GM10248 (cell line): ENCODE measurements at regions not wholly inside any gene's neighbourhood (a gene's known extent, or its start where the extent isn't known, plus 50 kb on each side); places are given as distances from the start of the nearest gene placed in this dataset.
A peak's percentile ranks its signal among the peaks of the same experiment; 100 is the strongest.

ENCODE experiments used
- CTCF ChIA-PET: fragments of 300-600 bp; sonication (Branson Sonifier 250); formaldehyde crosslinking; extraction: SDS; loops from one replicate; lab custom pipeline; 2021; ENCODE audit warnings: antibody characterized with exemption; lab: Yijun Ruan, JAX
- POLR2A ChIA-PET: fragments of 350-650 bp; sonication (Branson Sonifier 250); formaldehyde crosslinking; extraction: SDS; loops from one replicate; lab custom pipeline; 2020; ENCODE audit warnings: antibody characterized with exemption; lab: Yijun Ruan, JAX
- DNase-seq: peaks from one replicate; pipeline ENCODE4 v3.0.0; 2012; ENCODE audit errors: extremely low spot score
- CTCF ChIP-seq: IDR thresholded peaks from 2 replicates; pipeline ENCODE4 v1.5.1; 2012; ENCODE audit warnings: mild to moderate bottlenecking, low read depth; ENCODE audit errors: extremely low read depth, missing control alignments, control extremely low read depth

GRCh38 chr12:39176356-39176755, 266.6 kb downstream of the KIF21A start:
- ChIA-PET CTCF (interaction anchor here (1.3 kb wide), 1 partner anchor 11 kb away, joined by 4 read pairs; no protein-coding TSS in a partner anchor), POLR2A (no interaction called here)
- no peak for TF ChIP-seq CTCF
- no peak for DNase-seq

GRCh38 chr12:39173726-39174125, 268.3 kb upstream of the CPNE8 start:
- POLR2A ChIA-PET, result no interaction called here
- CTCF ChIA-PET, result no interaction called here
- no peak for TF ChIP-seq CTCF
- no peak for DNase-seq

- ChIA-PET CTCF (interaction anchor here (1.3 kb wide), 1 partner anchor 11 kb away, joined by 4 read pairs; no protein-coding TSS in a partner anchor), POLR2A (no interaction called here)
- DNase-seq, result no peak
- TF ChIP-seq CTCF, result no peak
Observed at GRCh38 chr12:39165338-39165737, 259.9 kb upstream of the CPNE8 start.

GRCh38 chr12:39161465-39162085, 256.2 kb upstream of the CPNE8 start:
- TF ChIP-seq CTCF, result no peak
- DNase-seq, result no peak
- ChIA-PET CTCF (interaction anchor here (1.1 to 1.4 kb wide), 2 partner anchors 9 to 824 kb away, joined by 3 read pairs; no protein-coding TSS in a partner anchor), POLR2A (no interaction called here)

GRCh38 chr12:39157696-39158342, 252.4 kb upstream of the CPNE8 start:
- CTCF ChIA-PET, result no interaction called here
- POLR2A ChIA-PET, result no interaction called here
- TF ChIP-seq CTCF, result no peak
- DNase-seq, result no peak

GRCh38 chr12:39145175-39145999, 240.0 kb upstream of the CPNE8 start:
- DNase-seq, result peak; percentile 45
- POLR2A ChIA-PET, result no interaction called here
- CTCF ChIA-PET, result no interaction called here
- no peak for TF ChIP-seq CTCF
